Neural cell (in vitro differentiated cells): ENCODE measurements at regions not wholly inside any gene's neighbourhood (a gene's known extent, or its start where the extent isn't known, plus 50 kb on each side); places are given as distances from the start of the nearest gene placed in this dataset.

Source experiments
- H2AFZ ChIP-seq: fragments of 200-600, 300-800 bp; sonication (generic), shearing (Covaris generic); 2 replicates; pipeline ENCODE4 v1.6.0; 2014; ENCODE audit warnings: low read depth, mild to moderate bottlenecking, antibody characterized with exemption, low read length, moderate library complexity
- H3F3A ChIP-seq: fragments of 200-600 bp; shearing (Covaris generic); 2 replicates; pipeline ENCODE4 v1.6.1; 2016; ENCODE audit warnings: mild to moderate bottlenecking, moderate library complexity, mixed read lengths, antibody characterized with exemption, low read length; ENCODE audit not compliant: insufficient read depth, poor library complexity, severe bottlenecking
- H3K27ac ChIP-seq: fragments of 200-600, 300-800 bp; sonication (generic), shearing (Covaris generic); 2 replicates; pipeline ENCODE4 v1.5.1; 2014; ENCODE audit warnings: mild to moderate bottlenecking, low read length, moderate library complexity
- H3K27me3 ChIP-seq: fragments of 300-800, 200-600 bp; sonication (generic), shearing (Covaris generic); 2 replicates; pipeline ENCODE4 v1.6.0; 2014; ENCODE audit warnings: mild to moderate bottlenecking, low read depth, low read length, moderate library complexity; ENCODE audit not compliant: insufficient read depth
- H3K36me3 ChIP-seq: fragments of 300-800, 200-600 bp; sonication (generic), shearing (Covaris generic); 2 replicates; pipeline ENCODE4 v1.5.1; 2014; ENCODE audit warnings: mild to moderate bottlenecking, antibody characterized with exemption, low read length, moderate library complexity; ENCODE audit not compliant: insufficient read depth
- H3K4me2 ChIP-seq: fragments of 300-800, 200-600 bp; sonication (generic), shearing (Covaris generic); 2 replicates; pipeline ENCODE4 v1.6.0; 2014; ENCODE audit warnings: mild to moderate bottlenecking, low read length
- H3K4me3 ChIP-seq: fragments of 300-800, 200-600 bp; sonication (generic), shearing (Covaris generic); 2 replicates; pipeline ENCODE4 v1.5.1; 2014; ENCODE audit warnings: mild to moderate bottlenecking, low read length, moderate library complexity
- H3K79me2 ChIP-seq: fragments of 200-600 bp; shearing (Covaris generic); replicated peaks from 2 replicates; pipeline ENCODE4 v1.6.0; 2014; ENCODE audit warnings: mild to moderate bottlenecking, low read length, moderate library complexity; ENCODE audit not compliant: insufficient read depth
- H3K9ac ChIP-seq: fragments of 300-800, 200-600 bp; sonication (generic), shearing (Covaris generic); 2 replicates; pipeline ENCODE4 v1.6.1; 2016; ENCODE audit warnings: mild to moderate bottlenecking, low read length, mixed read lengths
- H3K9me2 ChIP-seq: fragments of 200-600 bp; shearing (Covaris generic); 2 replicates; pipeline ENCODE4 v1.6.1; 2016; ENCODE audit warnings: mild to moderate bottlenecking, low read length, mixed read lengths; ENCODE audit not compliant: insufficient read depth
- H3K9me3 ChIP-seq: fragments of 200-600, 300-800 bp; sonication (generic), shearing (Covaris generic); 2 replicates; pipeline ENCODE4 v1.6.1; 2016; ENCODE audit warnings: mild to moderate bottlenecking, mixed run types, low read length, moderate library complexity, mixed read lengths
- H4K20me1 ChIP-seq: fragments of 200-600 bp; shearing (Covaris generic); 2 replicates; pipeline ENCODE4 v1.6.1; 2016; ENCODE audit warnings: mild to moderate bottlenecking, mixed run types; ENCODE audit not compliant: insufficient read depth
- CTCF ChIP-seq: fragments of 450-650 bp; IDR thresholded peaks from 2 replicates; pipeline ENCODE4 v1.5.1; 2014; ENCODE audit warnings: antibody characterized with exemption, mild to moderate bottlenecking, moderate library complexity; ENCODE audit not compliant: poor library complexity, severe bottlenecking
- EP300 ChIP-seq: fragments of 450-650 bp; conservative IDR thresholded peaks from 2 replicates; pipeline ENCODE4 v1.6.1; 2014; ENCODE audit warnings: antibody characterized with exemption, mild to moderate bottlenecking, moderate library complexity; ENCODE audit not compliant: poor library complexity, severe bottlenecking
- EZH2 ChIP-seq: fragments of 200-600, 300-800 bp; shearing (Covaris generic), sonication (generic); IDR thresholded peaks from 2 replicates; pipeline ENCODE4 v1.6.1; 2014; ENCODE audit warnings: antibody characterized with exemption, low read length, borderline replicate concordance, mild to moderate bottlenecking; ENCODE audit not compliant: insufficient read depth, poor library complexity, severe bottlenecking
- MXI1 ChIP-seq: fragments of 450-650 bp; conservative IDR thresholded peaks from 2 replicates; pipeline ENCODE4 v1.6.1; 2014; ENCODE audit warnings: antibody characterized with exemption, mild to moderate bottlenecking; ENCODE audit not compliant: poor library complexity, severe bottlenecking
- POLR2AphosphoS5 ChIP-seq: IDR thresholded peaks from 2 replicates; pipeline ENCODE4 v1.6.1; 2012
- RAD21 ChIP-seq: fragments of 450-650 bp; conservative IDR thresholded peaks from 2 replicates; pipeline ENCODE4 v1.6.1; 2014; ENCODE audit warnings: antibody characterized with exemption, mild to moderate bottlenecking, moderate library complexity
- REST ChIP-seq: IDR thresholded peaks from 2 replicates; pipeline ENCODE4 v1.6.1; 2012; ENCODE audit warnings: borderline replicate concordance
- SMC3 ChIP-seq: fragments of 450-650 bp; conservative IDR thresholded peaks from 2 replicates; pipeline ENCODE4 v1.6.1; 2014; ENCODE audit warnings: antibody characterized with exemption, mild to moderate bottlenecking, moderate library complexity; ENCODE audit not compliant: poor library complexity
- TAF1 ChIP-seq: IDR thresholded peaks from 2 replicates; pipeline ENCODE4 v1.6.1; 2012; ENCODE audit warnings: low read depth

GRCh38 chr2:172219201-172219600, 116.5 kb upstream of the DLX2 start:
- no peak overlapping the region for H3K4me2 ChIP-seq
- no peak overlapping the region for H3K27ac ChIP-seq
- H4K20me1 ChIP-seq = no peaks in the 10 kb centered on the region
- TF ChIP-seq SMC3 (no peak), REST (no peak), EP300 (no peak), MXI1 (no peak), EZH2 (no peak), POLR2AphosphoS5 (no peak), RAD21 (no peak), CTCF (no peak), TAF1 (no peak)
- no peak overlapping the region for H2AFZ ChIP-seq
- no peak overlapping the region for H3K9ac ChIP-seq
- no peak overlapping the region for H3K4me3 ChIP-seq
- H3K9me2 ChIP-seq = no peaks in the 10 kb centered on the region
- H3F3A ChIP-seq = no peaks in the 10 kb centered on the region
- H3K9me3 ChIP-seq = no peaks in the 10 kb centered on the region
- no peaks in the 10 kb centered on the region for H3K36me3 ChIP-seq
- no peaks in the 10 kb centered on the region for H3K79me2 ChIP-seq
- H3K27me3 ChIP-seq = no peaks in the 10 kb centered on the region

GRCh38 chr2:172220121-172220520, 117.4 kb upstream of the DLX2 start:
- no peak overlapping the region for H3K27ac ChIP-seq
- no peaks in the 10 kb centered on the region for H3K9me3 ChIP-seq
- no peak overlapping the region for H3K9ac ChIP-seq
- H3K36me3 ChIP-seq = no peaks in the 10 kb centered on the region
- H2AFZ ChIP-seq = no peak overlapping the region
- no peak overlapping the region for H3K4me2 ChIP-seq
- no peaks in the 10 kb centered on the region for H4K20me1 ChIP-seq
- no peaks in the 10 kb centered on the region for H3F3A ChIP-seq
- H3K4me3 ChIP-seq = no peak overlapping the region
- no peaks in the 10 kb centered on the region for H3K9me2 ChIP-seq
- no peaks in the 10 kb centered on the region for H3K27me3 ChIP-seq
- TF ChIP-seq POLR2AphosphoS5 (no peak), EP300 (no peak), SMC3 (no peak), RAD21 (no peak), EZH2 (no peak), TAF1 (no peak), MXI1 (no peak), CTCF (no peak), REST (no peak)
- H3K79me2 ChIP-seq = no peaks in the 10 kb centered on the region
